ENCODE measurements at regions not wholly inside any gene's neighbourhood (a gene's known extent, or its start where the extent isn't known, plus 50 kb on each side); places are given as distances from the start of the nearest gene placed in this dataset.

DNA sequence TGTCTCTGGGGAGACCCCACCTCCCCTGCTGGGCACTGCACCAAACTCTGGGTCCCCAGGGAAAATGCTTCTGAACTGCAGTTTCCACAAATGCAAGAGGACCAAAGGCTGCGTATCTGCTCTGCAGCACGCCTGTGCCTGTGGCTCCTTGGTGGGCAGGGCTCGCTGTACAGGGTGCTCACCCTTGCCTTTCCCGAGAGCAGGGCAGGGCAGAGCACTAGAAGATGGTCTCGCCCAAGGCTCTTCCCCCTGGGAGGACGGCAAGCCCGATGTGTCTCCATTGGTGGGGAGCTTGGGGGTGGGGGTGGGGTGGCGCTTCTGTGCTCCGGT lies 175.3 kb upstream of the RTL1 start:
- ATAC-seq = no peak
- no peak overlapping the region for H3K4me3 ChIP-seq
- intact Hi-C loops (cut with DNase I) = no loop called here
- H3K9me3 ChIP-seq = no peaks in the 10 kb centered on the region
- H3K27me3 ChIP-seq (ENCODE audit: low read depth) = peaks cover 35% of the 10 kb centered on the region
- H3K36me3 ChIP-seq = no peaks in the 10 kb centered on the region
- peaks cover 6% of the 10 kb centered on the region for H3K4me1 ChIP-seq
- TF ChIP-seq, protein P1, sequence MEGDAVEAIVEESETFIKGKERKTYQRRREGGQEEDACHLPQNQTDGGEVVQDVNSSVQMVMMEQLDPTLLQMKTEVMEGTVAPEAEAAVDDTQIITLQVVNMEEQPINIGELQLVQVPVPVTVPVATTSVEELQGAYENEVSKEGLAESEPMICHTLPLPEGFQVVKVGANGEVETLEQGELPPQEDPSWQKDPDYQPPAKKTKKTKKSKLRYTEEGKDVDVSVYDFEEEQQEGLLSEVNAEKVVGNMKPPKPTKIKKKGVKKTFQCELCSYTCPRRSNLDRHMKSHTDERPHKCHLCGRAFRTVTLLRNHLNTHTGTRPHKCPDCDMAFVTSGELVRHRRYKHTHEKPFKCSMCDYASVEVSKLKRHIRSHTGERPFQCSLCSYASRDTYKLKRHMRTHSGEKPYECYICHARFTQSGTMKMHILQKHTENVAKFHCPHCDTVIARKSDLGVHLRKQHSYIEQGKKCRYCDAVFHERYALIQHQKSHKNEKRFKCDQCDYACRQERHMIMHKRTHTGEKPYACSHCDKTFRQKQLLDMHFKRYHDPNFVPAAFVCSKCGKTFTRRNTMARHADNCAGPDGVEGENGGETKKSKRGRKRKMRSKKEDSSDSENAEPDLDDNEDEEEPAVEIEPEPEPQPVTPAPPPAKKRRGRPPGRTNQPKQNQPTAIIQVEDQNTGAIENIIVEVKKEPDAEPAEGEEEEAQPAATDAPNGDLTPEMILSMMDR (IDR thresholded peaks at IDR 0.05) = no peak
- DNase-seq = no peak
- no peak overlapping the region for H3K27ac ChIP-seq

DNA sequence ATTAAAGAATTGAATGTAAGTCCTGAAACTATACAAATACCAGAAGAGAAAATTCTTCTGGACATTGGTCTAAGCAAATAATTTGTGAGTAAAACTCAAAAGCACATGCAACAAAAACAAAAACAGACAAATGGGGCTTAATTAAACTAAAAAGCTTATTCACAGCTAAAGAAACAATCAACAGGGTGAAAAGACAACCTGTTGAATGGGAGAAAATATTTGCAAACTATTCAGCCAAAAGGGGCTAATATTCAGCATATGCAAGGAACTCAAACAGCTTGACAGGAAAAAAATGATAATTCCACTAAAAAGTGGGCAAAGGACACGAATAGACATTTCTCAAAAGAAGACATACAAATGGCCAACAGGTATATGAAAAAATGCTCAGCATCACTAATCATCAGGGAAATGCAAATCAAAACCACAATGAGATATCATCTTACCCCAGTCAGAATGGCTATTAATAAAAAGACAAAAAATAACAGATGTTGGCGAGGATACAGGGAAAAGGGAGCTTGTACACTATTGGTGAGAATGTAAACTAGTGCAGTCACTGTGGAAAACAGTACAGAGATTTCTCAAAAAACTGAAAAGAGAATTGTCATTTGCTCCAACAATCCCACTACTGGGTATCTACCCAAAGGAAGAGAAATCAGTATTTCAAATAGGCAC lies 177.5 kb upstream of the RTL1 start:
- peaks cover 6% of the 10 kb centered on the region for H3K4me1 ChIP-seq
- peaks cover 28% of the 10 kb centered on the region for H3K27me3 ChIP-seq (ENCODE audit: low read depth)
- H3K36me3 ChIP-seq = no peaks in the 10 kb centered on the region
- DNase-seq = no peak
- TF ChIP-seq, protein P1 (IDR thresholded peaks at IDR 0.05) = no peak
- intact Hi-C loops (cut with DNase I) = no loop called here
- no peak overlapping the region for H3K27ac ChIP-seq
- H3K9me3 ChIP-seq = no peaks in the 10 kb centered on the region
- ATAC-seq = no peak
- no peak overlapping the region for H3K4me3 ChIP-seq

DNA sequence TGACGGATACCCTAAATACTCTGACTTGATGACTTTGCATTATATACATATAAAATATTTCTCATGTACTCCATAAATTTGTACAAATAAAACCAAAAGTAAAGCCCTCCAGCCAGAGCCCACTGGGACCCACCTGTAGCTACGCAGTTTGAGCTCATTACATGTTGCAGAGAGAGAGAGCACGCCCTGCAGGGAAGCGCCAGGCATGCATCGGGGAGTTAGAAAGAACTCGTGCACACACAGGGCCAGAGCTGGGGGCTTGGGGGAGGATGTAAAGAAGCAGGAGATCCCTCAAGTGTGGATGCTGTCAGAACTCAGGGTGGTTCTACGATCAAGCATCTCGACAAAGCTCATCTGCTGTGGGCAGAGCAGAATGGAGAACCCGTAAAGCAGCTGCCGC lies 178.5 kb upstream of the RTL1 start:
- DNase-seq = no peak
- H3K4me1 ChIP-seq = peaks cover 6% of the 10 kb centered on the region
- TF ChIP-seq, protein P1 (IDR thresholded peaks at IDR 0.05) = no peak
- H3K4me3 ChIP-seq = no peak overlapping the region
- no peak overlapping the region for H3K27ac ChIP-seq
- no peak for ATAC-seq
- no peaks in the 10 kb centered on the region for H3K36me3 ChIP-seq
- peaks cover 18% of the 10 kb centered on the region for H3K27me3 ChIP-seq (ENCODE audit: low read depth)
- no peaks in the 10 kb centered on the region for H3K9me3 ChIP-seq
- intact Hi-C loops (cut with DNase I) = no loop called here

DNA sequence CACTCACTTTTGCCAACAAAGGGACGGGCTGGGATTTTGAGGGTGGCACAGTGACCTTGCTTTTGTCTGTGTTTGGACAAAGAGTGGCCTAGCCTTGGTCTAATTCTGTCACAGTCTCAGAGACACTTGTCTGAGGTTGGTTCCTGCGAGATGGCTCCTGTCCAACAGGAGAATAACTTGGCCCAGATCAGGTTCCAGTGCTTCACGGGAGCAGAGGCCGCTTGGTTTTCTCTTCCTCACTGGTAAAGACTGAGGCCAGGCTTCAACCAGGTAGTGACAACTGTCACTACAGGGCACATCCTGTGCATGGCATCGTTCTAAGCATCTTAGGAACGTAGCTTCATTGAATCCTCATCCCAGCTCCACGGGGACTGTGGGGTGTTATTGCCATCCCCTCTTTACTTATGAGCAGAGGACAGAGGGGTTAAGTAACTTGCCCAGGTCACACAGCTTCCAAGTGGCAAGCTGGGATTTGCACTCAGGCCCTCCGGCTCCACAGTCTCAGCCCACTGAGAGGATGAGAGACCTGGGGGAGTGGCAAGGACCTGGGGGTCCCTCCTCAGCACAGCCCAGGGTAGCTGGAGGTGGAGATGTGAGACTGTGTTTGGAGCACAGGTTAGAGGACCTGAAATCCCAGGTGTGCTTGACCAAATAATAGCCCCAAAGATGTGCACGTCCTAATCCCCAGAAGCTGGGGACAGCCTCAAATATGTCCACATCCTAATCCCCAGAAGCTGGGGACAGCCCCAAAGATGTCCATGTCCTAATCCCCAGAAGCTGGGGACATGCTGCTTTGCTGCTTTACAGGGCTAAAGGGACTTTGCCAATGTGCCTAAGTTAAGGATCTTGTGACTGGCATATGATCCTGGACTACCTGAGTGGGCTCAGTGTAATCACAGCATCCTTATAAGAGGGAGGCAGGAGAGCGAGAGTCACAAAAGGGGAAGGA lies 179.2 kb upstream of the RTL1 start:
- no peak for ATAC-seq

DNA sequence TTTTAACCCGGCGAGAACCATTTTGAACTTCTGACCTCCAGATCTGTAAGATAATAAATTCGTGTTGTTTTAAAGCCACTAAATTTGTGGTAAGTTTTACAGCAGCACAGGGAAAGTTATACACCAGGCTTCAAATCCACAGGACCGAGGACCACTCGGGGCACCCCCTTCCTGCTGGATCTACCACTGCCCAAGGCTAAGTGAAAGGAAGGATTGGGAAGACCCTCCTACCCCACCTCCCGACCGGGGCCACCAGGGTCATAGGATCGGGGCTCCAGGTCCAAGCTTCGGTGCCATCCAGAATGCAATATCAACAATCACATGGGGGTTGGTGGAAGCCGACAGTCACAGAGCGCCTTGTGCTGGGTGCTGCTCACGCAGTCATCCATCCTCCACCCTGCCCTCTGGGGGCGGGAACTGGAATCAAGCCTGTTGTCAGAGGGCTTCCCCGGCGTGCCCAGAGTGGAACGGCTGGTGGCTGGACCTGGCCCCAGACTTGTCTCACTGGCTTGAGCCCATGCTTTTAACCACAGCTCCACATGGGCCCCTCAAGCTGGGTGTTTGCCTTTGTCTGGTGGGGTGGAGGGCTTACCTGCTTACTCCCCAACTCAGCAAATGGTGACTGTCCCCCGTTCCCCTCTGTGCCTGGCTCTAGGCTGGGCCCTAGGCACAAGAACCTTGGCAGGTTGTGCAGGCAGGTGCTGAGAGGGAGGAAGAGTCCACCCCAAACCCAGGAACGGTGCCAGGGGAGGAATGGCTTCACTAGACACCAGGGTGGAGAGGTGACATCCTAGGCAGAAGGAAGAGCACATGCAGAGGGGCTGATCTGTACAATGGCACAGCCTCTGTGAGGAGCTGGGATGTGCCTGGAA lies 180.3 kb upstream of the RTL1 start:
- intact Hi-C loops (cut with DNase I) = no loop called here

More for the DNA sequence above, 179.2 kb upstream of the RTL1 start:
- H3K9me3 ChIP-seq = no peaks in the 10 kb centered on the region
- peaks cover 12% of the 10 kb centered on the region for H3K27me3 ChIP-seq (ENCODE audit: low read depth)
- peaks cover 1% of the 10 kb centered on the region for H3K4me1 ChIP-seq
- TF ChIP-seq, protein P1 (IDR thresholded peaks at IDR 0.05) = no peak
- no peak overlapping the region for H3K4me3 ChIP-seq
- H3K36me3 ChIP-seq = no peaks in the 10 kb centered on the region
- intact Hi-C loops (cut with DNase I) = no loop called here
- DNase-seq = no peak
- H3K27ac ChIP-seq = no peak overlapping the region

More for the DNA sequence above, 180.3 kb upstream of the RTL1 start:
- H3K36me3 ChIP-seq = no peaks in the 10 kb centered on the region
- H3K9me3 ChIP-seq = no peaks in the 10 kb centered on the region
- ATAC-seq (peak in 1 of 2 donors; percentile 13), DNase-seq (no peak)
- H3K27me3 ChIP-seq (ENCODE audit: low read depth) = peaks cover under 1% of the 10 kb centered on the region
- H3K4me1 ChIP-seq = no peaks in the 10 kb centered on the region
- no peak overlapping the region for H3K4me3 ChIP-seq
- H3K27ac ChIP-seq = no peak overlapping the region
- TF ChIP-seq, protein P1 (IDR thresholded peaks at IDR 0.05) = no peak

Measured in lower lobe of right lung (tissue), 2 donors.